Rectal smooth muscle tissue (tissue), 1 donor: ENCODE measurements at regions not wholly inside any gene's neighbourhood (a gene's known extent, or its start where the extent isn't known, plus 50 kb on each side); places are given as distances from the start of the nearest gene placed in this dataset.

ENCODE experiments used
- H3K27ac ChIP-seq: one replicate; pipeline ENCODE4 v1.7.0; 2013; ENCODE audit warnings: low read depth, low read length, inconsistent platforms
- H3K27me3 ChIP-seq: one replicate; pipeline ENCODE4 v1.7.0; 2013; ENCODE audit warnings: low read length; ENCODE audit not compliant: control insufficient read depth, insufficient read depth
- H3K36me3 ChIP-seq: one replicate; pipeline ENCODE4 v1.7.0; 2013; ENCODE audit warnings: low read length; ENCODE audit not compliant: control insufficient read depth, insufficient read depth
- H3K4me1 ChIP-seq: one replicate; pipeline ENCODE4 v1.7.0; 2013; ENCODE audit warnings: low read length; ENCODE audit not compliant: control insufficient read depth, insufficient read depth
- H3K4me3 ChIP-seq: one replicate; pipeline ENCODE4 v1.7.0; 2013; ENCODE audit warnings: low read length
- H3K9ac ChIP-seq: one replicate; pipeline ENCODE4 v1.7.0; 2013; ENCODE audit warnings: low read length

DNA sequence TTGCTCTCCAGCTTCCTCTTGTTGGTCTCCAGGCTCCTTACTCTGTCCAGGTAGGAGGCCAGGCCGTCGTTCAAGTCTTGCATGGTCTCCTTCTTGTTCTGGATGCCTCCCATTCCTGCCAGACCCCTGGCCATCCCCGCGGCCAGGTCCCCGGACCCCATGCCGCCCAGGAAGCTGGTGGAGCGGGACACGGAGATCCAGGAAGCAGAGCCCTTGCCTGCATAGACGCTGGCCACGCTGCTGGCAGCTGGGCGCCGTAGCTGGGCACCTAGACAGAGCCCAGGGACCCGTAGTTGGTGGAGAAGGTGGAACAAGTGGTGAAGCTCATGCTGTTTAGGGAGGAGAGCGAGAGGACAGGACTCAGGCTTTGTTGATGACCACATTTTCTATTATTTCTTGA lies 1584.0 kb upstream of the ACO1 start:
- Histone ChIP-seq H3K4me3 (no peak overlapping the region), H3K27me3 (no peaks in the 10 kb centered on the region), H3K36me3 (no peaks in the 10 kb centered on the region), H3K9ac (no peak overlapping the region), H3K4me1 (no peaks in the 10 kb centered on the region), H3K27ac (no peak overlapping the region)

DNA sequence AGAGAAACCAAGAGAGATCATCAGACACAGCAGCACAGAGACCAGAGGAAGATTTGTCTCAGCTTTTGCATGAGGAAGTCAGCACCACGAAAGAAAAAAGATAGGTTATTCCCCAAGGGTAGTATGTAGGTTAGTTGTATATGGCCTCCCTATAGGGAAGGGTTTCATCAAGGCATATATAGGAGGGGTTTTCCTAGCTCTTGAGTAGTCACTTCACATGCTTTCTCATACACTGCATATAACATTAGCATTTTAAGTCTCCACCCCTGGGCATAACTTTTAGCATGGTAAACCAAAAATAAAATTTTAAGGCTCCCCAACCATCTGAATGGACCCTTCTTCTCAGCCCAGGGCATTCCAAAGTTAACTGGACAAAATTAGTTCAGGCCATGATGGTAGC lies 1571.6 kb upstream of the ACO1 start:
- Histone ChIP-seq H3K9ac (no peak overlapping the region), H3K27ac (no peak overlapping the region), H3K36me3 (no peaks in the 10 kb centered on the region), H3K27me3 (no peaks in the 10 kb centered on the region), H3K4me1 (no peaks in the 10 kb centered on the region), H3K4me3 (no peak overlapping the region)

- no peaks in the 10 kb centered on the region for H3K27me3 ChIP-seq
- no peak overlapping the region for H3K27ac ChIP-seq
- no peaks in the 10 kb centered on the region for H3K36me3 ChIP-seq
- H3K4me3 ChIP-seq: no peak overlapping the region
- H3K4me1 ChIP-seq: no peaks in the 10 kb centered on the region
- H3K9ac ChIP-seq: no peak overlapping the region
These were observed 1568.9 kb upstream of the ACO1 start for GRCh38 chr9:30815585-30815984.

DNA sequence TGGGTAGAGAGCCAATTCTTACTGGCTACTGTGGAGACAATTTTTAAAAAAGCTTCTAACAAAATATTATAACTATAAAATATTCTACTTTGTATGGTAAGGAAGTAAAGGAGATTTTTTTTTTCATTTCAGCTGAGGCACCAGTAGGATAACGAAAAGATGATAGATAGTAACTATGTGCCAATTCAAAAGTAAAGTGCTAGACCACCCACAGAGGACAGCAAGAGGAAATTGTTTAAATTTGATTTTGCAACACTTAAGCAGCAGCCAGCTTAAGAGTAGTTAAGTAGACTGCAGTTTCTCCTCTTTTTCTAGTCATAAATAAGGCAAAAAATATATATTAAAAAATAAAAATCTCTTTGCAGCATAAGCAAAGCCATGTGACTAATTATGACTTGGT lies 1539.3 kb upstream of the ACO1 start:
- Histone ChIP-seq H3K9ac (no peak overlapping the region), H3K27ac (no peak overlapping the region), H3K4me1 (no peaks in the 10 kb centered on the region), H3K36me3 (no peaks in the 10 kb centered on the region), H3K27me3 (no peaks in the 10 kb centered on the region), H3K4me3 (no peak overlapping the region)

DNA sequence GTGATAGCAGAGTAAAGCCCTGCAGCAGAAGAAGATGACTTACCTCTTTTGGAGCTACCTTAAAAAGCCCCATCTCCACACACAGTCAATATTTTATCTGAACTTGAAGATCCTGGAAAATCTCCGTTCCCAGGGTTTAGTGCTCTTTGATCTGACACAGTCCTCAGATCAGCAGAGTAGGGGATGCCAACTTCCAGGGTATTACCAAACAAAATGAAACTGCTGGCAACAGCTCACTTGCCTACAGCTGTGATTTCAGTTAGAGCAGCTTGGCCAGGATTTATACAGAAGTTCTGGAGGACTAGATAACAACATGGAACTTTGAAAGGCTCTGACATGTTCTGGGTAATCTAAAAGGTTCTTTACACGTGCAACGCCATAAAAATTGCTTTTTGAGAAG lies 1537.8 kb upstream of the ACO1 start:
- no peak overlapping the region for H3K4me3 ChIP-seq
- no peaks in the 10 kb centered on the region for H3K36me3 ChIP-seq
- no peaks in the 10 kb centered on the region for H3K27me3 ChIP-seq
- H3K27ac ChIP-seq: no peak overlapping the region
- no peaks in the 10 kb centered on the region for H3K4me1 ChIP-seq
- H3K9ac ChIP-seq: no peak overlapping the region

GRCh38 chr9:30851600-30851999 lies 1532.8 kb upstream of the ACO1 start:
- no peaks in the 10 kb centered on the region for H3K36me3 ChIP-seq
- no peaks in the 10 kb centered on the region for H3K4me1 ChIP-seq
- no peak overlapping the region for H3K27ac ChIP-seq

DNA sequence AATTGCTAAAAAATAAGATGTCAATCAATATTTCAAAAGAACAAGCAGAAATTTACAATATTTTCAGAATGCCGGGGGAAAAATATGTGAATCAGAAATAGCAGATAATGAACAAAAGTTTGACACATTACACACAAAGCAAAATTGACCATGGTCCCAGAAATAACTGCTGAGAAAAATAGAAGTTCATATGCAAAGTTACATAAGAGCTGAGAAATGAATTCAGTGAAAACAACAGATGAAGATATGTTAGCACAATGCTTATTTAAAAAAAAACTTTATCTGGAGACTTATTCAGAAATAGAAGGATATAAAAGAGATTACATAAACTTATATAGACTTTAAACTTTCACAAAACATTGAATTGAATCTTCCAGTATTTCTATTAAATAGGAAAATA lies 1483.7 kb upstream of the ACO1 start:
- H3K4me3 ChIP-seq: no peak overlapping the region
- H3K27ac ChIP-seq: no peak overlapping the region
- H3K27me3 ChIP-seq: no peaks in the 10 kb centered on the region
- H3K4me1 ChIP-seq: no peaks in the 10 kb centered on the region
- no peaks in the 10 kb centered on the region for H3K36me3 ChIP-seq
- H3K9ac ChIP-seq: no peak overlapping the region

More at GRCh38 chr9:30851600-30851999, 1532.8 kb upstream of the ACO1 start:
- no peaks in the 10 kb centered on the region for H3K27me3 ChIP-seq
- no peak overlapping the region for H3K9ac ChIP-seq
- H3K4me3 ChIP-seq: no peak overlapping the region

DNA sequence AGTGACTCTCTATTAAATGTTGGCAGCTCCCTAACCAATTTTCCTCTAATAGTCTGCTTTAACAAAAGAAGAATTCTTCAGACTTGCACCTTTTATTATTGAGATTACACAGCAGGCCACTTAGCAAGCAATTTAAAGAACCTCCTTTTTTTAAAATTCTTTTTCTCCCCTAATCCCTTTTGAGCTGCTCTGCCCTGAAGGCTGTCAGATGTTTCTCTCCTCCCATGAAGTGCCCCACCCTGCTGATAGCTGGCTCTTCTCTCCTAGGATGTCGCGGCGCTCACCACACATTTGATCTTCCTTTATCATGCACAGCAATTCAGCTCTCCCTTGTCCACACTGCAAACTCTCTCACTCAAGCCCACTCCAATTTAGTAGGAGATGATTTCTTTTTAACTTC lies 1471.1 kb upstream of the ACO1 start:
- H3K4me3 ChIP-seq: no peak overlapping the region
- no peak overlapping the region for H3K27ac ChIP-seq
- no peaks in the 10 kb centered on the region for H3K27me3 ChIP-seq
- H3K36me3 ChIP-seq: no peaks in the 10 kb centered on the region
- H3K9ac ChIP-seq: no peak overlapping the region
- no peaks in the 10 kb centered on the region for H3K4me1 ChIP-seq

DNA sequence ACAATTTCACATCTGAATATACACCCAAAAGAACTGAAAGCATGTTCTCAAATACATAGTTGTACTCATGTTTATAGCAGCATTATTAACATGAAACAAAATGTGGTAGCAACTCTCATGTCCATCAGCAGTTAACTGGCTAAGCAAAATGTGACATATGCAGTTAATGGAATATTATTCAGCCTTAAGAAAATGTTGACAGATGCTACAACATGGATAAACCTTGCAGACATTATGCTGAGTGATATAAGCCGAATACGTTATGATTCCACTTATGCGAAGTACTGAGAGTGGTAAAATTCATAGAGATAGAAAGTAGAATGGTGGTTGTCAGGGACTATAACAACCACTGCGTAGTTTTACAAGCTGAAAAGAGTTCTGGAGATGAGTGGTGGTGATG lies 1469.0 kb upstream of the ACO1 start:
- Histone ChIP-seq H3K4me3 (no peak overlapping the region), H3K27ac (no peak overlapping the region), H3K27me3 (no peaks in the 10 kb centered on the region), H3K4me1 (no peaks in the 10 kb centered on the region), H3K9ac (no peak overlapping the region), H3K36me3 (no peaks in the 10 kb centered on the region)

DNA sequence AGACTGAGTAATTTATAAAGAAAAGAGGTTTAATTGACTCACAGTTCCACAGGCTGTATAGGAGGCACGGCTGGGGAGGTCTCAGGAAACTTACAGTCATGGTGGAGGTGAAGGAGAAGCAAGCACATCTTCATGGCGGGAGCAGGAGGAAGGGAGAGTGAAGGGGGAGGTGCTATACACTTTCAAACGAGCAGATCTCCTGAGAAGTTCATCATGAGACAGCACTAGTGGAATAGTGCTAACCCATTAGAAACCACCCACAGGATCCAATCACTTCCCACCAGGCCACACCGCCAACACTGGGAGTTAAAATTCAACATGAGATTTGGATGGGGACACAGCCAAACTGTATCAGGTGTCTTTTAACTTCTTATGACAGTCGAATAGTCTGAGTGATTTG lies 1459.3 kb upstream of the ACO1 start:
- Histone ChIP-seq H3K9ac (no peak overlapping the region), H3K27ac (no peak overlapping the region), H3K4me3 (no peak overlapping the region), H3K27me3 (no peaks in the 10 kb centered on the region), H3K4me1 (no peaks in the 10 kb centered on the region), H3K36me3 (no peaks in the 10 kb centered on the region)

DNA sequence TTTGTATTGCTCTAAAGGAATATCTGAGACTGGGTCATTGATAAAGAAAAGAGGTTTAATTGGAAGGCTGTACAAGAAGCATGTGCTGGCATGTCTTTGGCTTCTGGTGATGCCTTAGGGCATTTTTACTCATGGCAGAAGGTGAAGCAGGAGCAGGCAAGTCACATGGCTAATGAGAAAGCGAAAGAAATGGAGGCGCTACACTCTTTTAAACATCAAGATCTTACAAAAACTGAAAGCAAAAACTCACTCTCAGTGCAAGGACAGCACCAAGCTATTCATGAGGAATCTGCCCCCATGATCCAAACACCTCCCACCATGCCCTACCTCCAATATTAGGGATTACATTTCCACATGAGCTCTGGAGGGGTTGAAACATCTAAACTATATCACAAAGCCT lies 1458.8 kb upstream of the ACO1 start:
- H3K36me3 ChIP-seq: no peaks in the 10 kb centered on the region
- H3K9ac ChIP-seq: no peak overlapping the region
- no peak overlapping the region for H3K4me3 ChIP-seq
- no peak overlapping the region for H3K27ac ChIP-seq
- H3K4me1 ChIP-seq: no peaks in the 10 kb centered on the region
- H3K27me3 ChIP-seq: no peaks in the 10 kb centered on the region

GRCh38 chr9:30928045-30928444 lies 1456.4 kb upstream of the ACO1 start:
- Histone ChIP-seq H3K36me3 (no peaks in the 10 kb centered on the region), H3K9ac (no peak overlapping the region), H3K27ac (no peak overlapping the region), H3K4me1 (no peaks in the 10 kb centered on the region), H3K4me3 (no peak overlapping the region), H3K27me3 (no peaks in the 10 kb centered on the region)

- Histone ChIP-seq H3K27me3 (no peaks in the 10 kb centered on the region), H3K36me3 (no peaks in the 10 kb centered on the region), H3K27ac (no peak overlapping the region), H3K4me3 (no peak overlapping the region), H3K4me1 (no peaks in the 10 kb centered on the region), H3K9ac (no peak overlapping the region)
These were observed 1452.2 kb upstream of the ACO1 start for GRCh38 chr9:30932226-30932625.

GRCh38 chr9:30935730-30936129 lies 1448.7 kb upstream of the ACO1 start:
- no peaks in the 10 kb centered on the region for H3K36me3 ChIP-seq
- no peak overlapping the region for H3K27ac ChIP-seq
- H3K9ac ChIP-seq: no peak overlapping the region
- H3K4me1 ChIP-seq: no peaks in the 10 kb centered on the region
- H3K27me3 ChIP-seq: no peaks in the 10 kb centered on the region
- no peak overlapping the region for H3K4me3 ChIP-seq
